Left forelimb (tissue), 1 donor: ENCODE measurements at regions not wholly inside any gene's neighbourhood (a gene's known extent, or its start where the extent isn't known, plus 50 kb on each side); places are given as distances from the start of the nearest gene placed in this dataset.

Experiments used
- DNase-seq: peaks from one replicate; pipeline ENCODE4 v3.0.0-alpha.2; 2018; ENCODE audit warnings: low spot score

- no peak for DNase-seq
These were observed 488.8 kb upstream of the MKI67 start for GRCh38 chr10:128614802-128615553.

GRCh38 chr10:128617532-128617931 lies 491.3 kb upstream of the MKI67 start:
- no peak for DNase-seq

DNA sequence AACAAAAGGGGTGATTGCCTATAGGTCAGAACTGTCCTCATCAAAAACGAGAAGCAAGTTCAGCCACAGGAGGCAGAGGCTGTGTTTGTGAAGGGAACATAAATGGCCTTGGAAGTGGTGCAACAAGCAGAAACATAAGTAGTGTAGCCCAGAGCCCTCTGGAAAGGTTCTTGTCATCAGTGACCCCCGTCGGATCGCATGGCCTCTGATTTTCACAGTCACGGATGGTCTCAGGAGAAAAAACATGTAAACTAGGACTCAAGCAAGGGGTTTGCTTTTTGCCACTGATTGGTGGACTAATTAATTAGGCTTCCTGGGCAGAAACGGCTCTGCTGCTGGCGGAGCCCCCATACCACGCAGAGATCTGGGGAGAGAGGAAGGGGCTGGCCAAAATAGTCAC lies 496.5 kb upstream of the MKI67 start:
- DNase-seq: no peak

GRCh38 chr10:128623776-128624175 lies 497.6 kb upstream of the MKI67 start:
- DNase-seq: no peak

GRCh38 chr10:128624656-128625530 lies 498.7 kb upstream of the MKI67 start:
- DNase-seq: no peak

- DNase-seq: no peak
These were observed 499.7 kb upstream of the MKI67 start for GRCh38 chr10:128625926-128626325.

DNA sequence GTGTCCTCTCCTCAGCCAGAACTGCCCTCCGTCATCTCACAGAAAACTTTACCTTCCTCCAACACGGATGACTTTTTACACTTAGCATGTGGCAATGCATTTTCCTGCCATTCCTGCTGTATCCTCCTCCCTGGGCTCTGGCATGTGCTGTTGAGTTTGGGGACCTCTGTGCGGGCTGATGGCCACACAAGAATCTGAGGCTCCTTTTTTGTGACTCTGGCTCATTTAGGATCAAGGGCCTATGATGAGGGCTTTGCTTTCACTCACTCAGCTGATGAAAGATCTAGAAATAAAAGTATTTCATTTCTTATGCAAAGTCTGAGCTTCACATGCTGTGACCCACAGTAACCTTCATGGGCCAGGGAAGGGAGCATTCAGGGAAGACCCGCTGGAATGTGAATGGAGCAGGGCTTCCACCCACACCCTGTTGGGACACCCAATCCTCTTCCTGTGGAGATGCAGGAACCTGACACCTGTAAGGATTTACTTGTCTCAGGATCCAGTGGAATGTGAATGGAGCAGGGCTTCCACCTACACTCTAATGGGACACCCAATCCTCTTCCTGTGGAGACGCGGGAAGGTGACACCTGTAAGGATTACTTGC lies 500.3 kb upstream of the MKI67 start:
- no peak for DNase-seq

GRCh38 chr10:128627811-128628210 lies 501.6 kb upstream of the MKI67 start:
- DNase-seq: no peak

DNA sequence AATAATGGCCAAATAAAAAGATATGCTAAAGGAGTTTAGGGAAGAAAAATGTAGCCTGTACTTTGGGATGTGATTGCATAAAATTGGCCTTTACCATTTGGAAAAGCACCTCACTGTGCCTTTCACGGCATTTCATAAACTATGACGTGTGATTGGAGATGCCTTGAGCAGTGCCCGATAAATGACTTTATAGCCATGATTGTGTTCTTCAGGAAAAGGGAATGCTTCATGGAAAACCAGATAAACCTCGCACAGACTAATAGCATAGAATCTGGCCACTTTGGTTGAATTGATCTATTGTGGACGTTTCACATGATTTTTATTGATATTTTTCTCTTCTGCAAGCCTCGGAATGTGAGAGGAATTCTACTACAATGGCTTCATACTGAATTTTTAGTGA lies 502.0 kb upstream of the MKI67 start:
- DNase-seq: no peak

DNA sequence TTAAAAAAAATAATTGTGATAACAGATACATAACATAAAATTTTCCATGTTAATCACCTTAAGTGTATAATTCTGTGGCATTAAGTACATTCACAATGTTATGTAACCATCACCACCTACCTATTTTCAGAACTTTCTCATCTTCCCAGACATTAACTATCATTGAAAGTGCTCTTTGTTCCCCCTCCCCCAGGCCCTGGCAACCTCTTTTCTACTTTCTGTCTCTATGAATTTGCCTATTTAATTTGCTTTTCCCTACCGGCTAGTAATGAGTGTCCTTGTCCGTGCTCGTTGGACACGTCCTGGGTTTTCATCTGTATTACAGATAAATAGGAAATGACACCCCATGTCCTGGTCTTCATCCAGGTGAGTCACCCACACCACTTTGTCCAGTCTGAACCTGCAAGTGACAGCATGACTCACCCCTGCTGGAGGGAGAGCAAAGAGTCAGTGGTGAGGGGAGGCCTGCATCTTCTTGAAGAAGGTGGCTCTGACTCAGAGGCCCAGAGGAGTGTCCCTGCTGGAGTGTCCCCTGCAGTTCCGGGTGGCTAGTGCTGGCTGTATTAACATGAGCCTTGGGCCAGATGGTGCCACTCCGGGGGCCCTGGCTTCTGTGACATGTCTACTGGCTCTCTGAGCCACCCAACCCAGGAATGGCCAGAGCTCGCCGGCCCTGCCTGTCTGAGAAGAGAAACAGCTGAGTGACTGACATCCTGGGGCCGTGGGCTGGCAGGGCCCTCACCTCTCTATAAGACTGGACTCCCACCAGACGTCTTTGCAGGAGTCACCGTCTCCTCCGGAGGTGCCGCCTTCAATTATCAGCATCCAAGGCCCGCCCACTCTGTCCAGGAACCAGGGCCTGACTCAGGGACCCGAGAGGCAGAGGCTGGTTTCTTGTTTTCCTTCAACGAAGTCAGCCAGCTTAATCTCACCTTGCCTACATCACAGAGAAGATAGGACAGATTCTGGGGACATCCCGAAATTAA lies 503.2 kb upstream of the MKI67 start:
- no peak for DNase-seq

DNA sequence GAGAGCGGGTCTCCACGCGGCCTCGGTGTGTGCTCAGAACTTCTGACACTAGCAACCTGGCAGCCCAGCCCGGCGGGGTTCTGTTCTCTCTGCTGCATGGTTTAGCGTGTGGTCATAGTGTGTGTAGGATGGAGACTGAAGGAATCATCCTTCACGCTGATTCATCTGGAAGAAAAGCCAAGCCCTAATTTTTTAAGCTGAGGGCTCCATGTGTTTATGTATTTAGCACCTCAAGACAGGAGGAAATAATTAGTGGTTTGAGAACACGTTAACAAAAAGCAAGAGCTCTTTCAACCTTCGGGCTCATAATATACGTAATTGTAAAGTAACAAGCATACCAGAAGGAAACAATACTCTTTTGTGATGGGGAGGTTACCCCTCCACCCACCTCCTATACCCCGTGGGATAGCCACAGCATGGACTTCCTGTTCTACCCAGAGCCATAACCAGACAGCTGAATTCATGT lies 504.6 kb upstream of the MKI67 start:
- no peak for DNase-seq

- DNase-seq: no peak
These were observed 505.6 kb upstream of the MKI67 start for GRCh38 chr10:128631801-128632241.

- no peak for DNase-seq
These were observed 506.5 kb upstream of the MKI67 start for GRCh38 chr10:128632694-128633093.

DNA sequence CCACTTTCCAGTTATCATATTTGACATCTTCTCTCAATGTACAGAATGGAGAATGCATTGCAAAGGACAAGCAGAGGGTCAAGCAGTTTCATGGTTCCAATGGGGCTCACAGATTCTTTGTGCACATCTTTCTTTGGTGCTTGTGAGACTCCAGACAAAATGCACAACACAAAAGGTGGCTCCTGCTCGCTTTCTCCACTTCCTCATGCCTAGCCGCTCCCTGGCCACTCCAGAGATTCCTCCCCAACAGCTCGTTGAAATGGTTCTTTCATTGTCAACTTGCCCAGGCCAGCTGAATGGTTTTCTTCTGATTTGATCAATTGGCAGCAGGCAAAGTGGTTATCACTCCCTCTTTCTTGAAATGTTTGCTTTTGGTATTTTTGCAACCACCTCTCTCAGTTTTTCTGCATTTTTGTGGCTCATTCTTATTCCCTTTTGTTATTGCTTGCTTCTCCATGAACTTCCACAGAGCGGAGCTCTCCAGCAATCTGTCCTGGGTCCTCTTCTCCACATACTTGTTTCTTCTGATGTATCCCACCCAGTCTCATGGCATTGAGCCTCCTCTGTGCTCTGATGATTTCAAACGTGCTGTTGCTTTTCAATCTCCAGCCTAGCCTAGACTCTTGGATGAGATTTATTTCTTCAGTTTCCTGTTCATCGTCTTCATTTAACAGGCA lies 507.8 kb upstream of the MKI67 start:
- DNase-seq: no peak

- DNase-seq: no peak
These were observed 515.8 kb upstream of the MKI67 start for GRCh38 chr10:128642023-128642422.

DNA sequence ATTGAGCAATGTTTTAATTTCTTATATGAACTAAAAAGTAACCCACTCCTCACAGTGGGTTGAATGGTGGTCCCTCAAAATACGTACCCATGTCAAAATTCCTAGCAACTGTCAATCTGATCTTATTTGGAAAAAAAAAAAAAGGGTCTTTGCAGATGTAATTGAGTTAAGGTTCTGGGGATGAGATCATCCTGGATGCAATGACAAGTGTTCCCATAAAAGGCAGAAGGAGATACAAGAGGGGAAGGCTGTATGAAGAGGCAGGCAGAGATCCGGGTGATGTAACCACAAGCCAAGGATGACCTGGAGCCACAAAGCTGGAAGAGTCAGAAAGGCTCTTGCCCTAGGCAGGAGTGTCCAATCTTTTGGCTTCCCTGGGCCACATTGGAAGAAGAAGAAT lies 516.3 kb upstream of the MKI67 start:
- DNase-seq: no peak

DNA sequence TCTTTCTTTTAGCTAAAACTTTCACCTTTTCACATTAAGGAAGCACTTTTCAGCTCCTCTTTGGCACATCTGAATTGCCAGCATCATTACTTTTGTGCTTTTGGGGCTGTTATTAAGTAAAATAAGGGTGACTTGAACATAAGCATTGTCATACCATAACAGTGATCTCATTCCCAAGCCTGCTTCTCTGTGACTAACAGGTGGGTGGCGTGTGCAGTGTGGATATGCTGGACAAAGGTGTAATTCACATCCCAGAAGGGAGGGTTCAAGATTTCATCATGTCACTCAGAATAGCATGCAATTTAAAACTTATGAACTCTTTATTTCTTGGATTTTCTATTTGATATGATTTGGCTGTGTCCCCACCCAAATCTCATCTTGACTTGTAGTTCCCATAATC lies 517.4 kb upstream of the MKI67 start:
- DNase-seq: no peak

DNA sequence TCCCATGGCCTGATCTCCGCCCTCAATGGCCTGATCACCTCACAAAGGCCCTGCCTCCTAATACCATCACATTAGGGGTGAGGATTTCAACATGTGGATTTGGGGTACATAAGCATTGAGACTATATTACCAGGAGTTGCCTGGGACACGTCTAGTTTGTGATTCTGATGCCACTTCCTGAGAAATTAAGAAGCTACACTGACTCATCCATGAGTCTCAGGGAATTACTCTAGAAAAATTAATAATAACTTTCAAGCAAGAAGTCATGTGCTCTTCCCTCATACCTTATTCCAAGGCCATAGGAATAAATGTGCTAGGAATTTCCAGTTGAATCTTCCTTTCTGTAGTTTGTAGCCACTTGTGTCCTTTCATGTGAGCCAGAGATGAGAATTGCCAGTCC lies 519.3 kb upstream of the MKI67 start:
- DNase-seq: no peak

DNA sequence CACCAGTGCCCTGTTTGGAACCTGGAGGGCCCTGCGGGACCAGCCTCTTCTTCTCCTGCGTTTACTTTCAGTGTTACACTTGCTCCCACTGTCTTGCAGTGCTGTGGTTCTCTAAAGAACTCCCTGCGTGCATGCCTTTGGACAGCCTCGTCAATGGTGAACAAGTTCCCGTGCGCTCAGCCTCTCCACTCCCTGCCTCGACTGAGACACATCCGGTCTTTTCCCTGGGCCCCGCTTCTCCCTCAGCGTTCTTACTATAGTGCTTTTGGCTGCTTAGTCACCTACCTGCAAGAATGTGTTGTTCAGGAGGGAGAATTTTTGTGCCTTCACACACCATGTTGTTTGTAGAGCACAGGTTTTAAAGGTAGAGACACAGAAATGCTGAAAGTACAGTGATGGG lies 520.7 kb upstream of the MKI67 start:
- DNase-seq: no peak

- DNase-seq: no peak
These were observed 531.3 kb upstream of the MKI67 start for GRCh38 chr10:128657548-128657947.

GRCh38 chr10:128660726-128661125 lies 534.5 kb upstream of the MKI67 start:
- DNase-seq: no peak
